Adrenal gland (tissue), 5 donors: ENCODE measurements at regions not wholly inside any gene's neighbourhood (a gene's known extent, or its start where the extent isn't known, plus 50 kb on each side); places are given as distances from the start of the nearest gene placed in this dataset.

Source experiments
- POLR2A ChIP-seq, 2 donors: fragments of 450-650 bp; IDR thresholded peaks; one replicate each; pipeline ENCODE4 v1.6.1; 2017; ENCODE audit warnings: antibody characterized with exemption in 2 of 2, mild to moderate bottlenecking in 2 of 2, moderate library complexity in 1 of 2
- TF ChIP-seq, protein P1 (sequence below), 6 experiments: fragments of 450-650 bp in 4 of 6; fragments of 200-600 bp in 2 of 6; sonication (generic) in 1 of 6; IDR thresholded peaks; 1 replicate in 5 of 6; 2 replicates in 1 of 6; pipeline versions ENCODE4 v1.5.1 to v1.8.0; 2016 to 2021; ENCODE audit warnings: antibody characterized with exemption in 6 of 6, mild to moderate bottlenecking in 2 of 6, moderate library complexity in 1 of 6
- donor health status: DM: no; HTN: no; CAD: no.

GRCh38 chr5:155114655-155115054, 101.1 kb downstream of the KIF4B start:
- TF ChIP-seq POLR2A (IDR thresholded peaks at IDR 0.05): no peak
- TF ChIP-seq, protein P1, sequence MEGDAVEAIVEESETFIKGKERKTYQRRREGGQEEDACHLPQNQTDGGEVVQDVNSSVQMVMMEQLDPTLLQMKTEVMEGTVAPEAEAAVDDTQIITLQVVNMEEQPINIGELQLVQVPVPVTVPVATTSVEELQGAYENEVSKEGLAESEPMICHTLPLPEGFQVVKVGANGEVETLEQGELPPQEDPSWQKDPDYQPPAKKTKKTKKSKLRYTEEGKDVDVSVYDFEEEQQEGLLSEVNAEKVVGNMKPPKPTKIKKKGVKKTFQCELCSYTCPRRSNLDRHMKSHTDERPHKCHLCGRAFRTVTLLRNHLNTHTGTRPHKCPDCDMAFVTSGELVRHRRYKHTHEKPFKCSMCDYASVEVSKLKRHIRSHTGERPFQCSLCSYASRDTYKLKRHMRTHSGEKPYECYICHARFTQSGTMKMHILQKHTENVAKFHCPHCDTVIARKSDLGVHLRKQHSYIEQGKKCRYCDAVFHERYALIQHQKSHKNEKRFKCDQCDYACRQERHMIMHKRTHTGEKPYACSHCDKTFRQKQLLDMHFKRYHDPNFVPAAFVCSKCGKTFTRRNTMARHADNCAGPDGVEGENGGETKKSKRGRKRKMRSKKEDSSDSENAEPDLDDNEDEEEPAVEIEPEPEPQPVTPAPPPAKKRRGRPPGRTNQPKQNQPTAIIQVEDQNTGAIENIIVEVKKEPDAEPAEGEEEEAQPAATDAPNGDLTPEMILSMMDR (IDR thresholded peaks at IDR 0.05): no peak
